GM12872 (cell line): ENCODE measurements at regions not wholly inside any gene's neighbourhood (a gene's known extent, or its start where the extent isn't known, plus 50 kb on each side); places are given as distances from the start of the nearest gene placed in this dataset.

ENCODE experiments used
- CTCF ChIP-seq: IDR thresholded peaks from 3 replicates; pipeline ENCODE4 v1.5.1; 2011; ENCODE audit warnings: low read depth, mild to moderate bottlenecking, low read length, moderate library complexity; ENCODE audit not compliant: insufficient read depth

DNA sequence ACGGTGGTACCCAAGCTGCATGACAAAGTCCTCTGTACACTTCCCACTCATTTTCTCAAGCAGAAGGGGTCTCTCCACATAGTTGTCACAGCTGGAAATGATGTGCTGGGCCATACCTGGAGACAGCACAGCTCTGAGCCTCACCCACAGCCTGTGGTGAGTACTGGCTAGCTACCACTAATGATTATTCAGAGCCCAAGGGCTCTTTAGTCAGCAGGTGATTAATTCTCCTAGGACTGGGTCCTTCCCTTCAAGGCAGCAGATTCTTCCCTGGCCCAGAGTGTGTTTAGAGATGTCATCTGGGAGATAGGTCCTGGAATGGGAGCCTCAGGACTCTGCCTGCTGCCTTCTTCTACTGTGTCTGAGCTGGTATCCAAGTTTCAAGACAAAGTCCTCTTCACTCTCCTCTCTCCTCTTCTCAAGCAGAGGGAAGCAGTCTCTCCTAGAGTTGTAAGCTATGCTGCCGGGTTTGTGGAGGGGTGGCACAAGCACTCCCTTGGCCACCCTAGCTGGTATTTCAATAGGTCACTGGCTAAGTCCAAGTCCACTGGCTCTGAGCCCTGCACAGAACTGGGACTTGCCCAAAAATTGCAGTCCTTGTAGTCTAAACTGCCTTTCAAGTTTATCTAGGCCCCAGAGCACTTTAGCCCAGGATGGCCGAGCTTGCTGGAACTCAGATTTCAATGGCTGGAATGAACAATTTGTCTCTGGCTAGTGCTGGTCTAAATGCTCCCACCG, 49.8 kb upstream of the VGLL2 start:
- TF ChIP-seq CTCF, result no peak
